HG03575 (cell line): ENCODE measurements at regions not wholly inside any gene's neighbourhood (a gene's known extent, or its start where the extent isn't known, plus 50 kb on each side); places are given as distances from the start of the nearest gene placed in this dataset.
"Not testable (repeated sequence)": the region's sequence is repeated elsewhere in the genome, so short reads cannot be mapped to it uniquely, and the experiment has no call there.

Source experiments
- ATAC-seq: cut with Tn5 transposase; IDR thresholded peaks from one replicate; pipeline ENCODE4 v1.9.1; 2021; ENCODE audit not compliant: unreplicated experiment, insufficient number of reproducible peaks, low FRiP score; ENCODE audit errors: extremely low read depth

GRCh38 chr3:19825193-19825592 is 108.8 kb downstream of the EFHB start:
- ATAC-seq: no peak

- ATAC-seq: no peak
Measured at GRCh38 chr3:19822805-19823204, 111.2 kb downstream of the EFHB start.

- ATAC-seq: no peak
Measured at GRCh38 chr3:19816631-19817030, 117.4 kb downstream of the EFHB start.

GRCh38 chr3:19815805-19816204 is 118.2 kb downstream of the EFHB start:
- ATAC-seq: no peak

- not testable (repeated sequence) for ATAC-seq
Measured at GRCh38 chr3:19813743-19814142, 120.3 kb downstream of the EFHB start.

DNA sequence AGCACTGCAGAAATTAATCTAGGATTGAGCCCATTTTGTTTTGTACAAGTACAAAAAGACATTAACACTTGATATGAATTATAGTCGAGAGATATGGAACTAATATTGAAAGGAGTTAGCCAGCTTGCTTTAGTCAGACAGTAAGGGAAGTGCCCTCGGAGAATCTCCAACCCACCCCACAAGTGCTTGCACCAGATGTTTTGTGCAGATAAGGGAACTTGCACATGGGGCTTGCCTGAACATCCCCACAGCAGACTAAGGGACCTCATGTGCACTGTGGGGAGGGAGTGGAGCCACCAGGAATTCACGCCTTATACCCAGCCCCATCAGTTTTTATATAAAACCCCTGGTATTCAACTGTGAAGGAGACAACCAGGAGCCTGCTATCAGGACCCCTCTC is 122.3 kb downstream of the EFHB start:
- no peak for ATAC-seq

DNA sequence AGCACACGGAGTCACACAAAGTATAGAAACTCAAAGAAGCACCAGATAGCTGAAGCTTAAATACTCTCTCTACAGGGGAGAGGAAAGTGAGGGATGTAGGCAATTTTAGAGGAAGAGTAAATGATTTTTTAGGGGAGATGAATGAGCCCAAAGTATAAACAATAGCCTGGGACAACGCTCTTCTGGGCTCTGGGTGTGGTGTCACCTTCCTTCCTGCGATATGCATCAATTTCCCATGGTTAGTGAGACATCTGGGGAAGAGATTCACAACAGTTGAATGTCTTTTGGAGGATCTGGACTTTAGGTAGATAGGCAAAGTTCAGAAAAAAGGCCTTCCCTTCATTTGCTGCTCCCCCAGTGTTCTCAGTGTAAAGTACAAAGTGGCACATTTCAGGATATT is 125.2 kb downstream of the EFHB start:
- no peak for ATAC-seq

- ATAC-seq: no peak
Measured at GRCh38 chr3:19799887-19800286, 134.1 kb downstream of the EFHB start.

GRCh38 chr3:19799115-19799514 is 134.9 kb downstream of the EFHB start:
- ATAC-seq: no peak

- no peak for ATAC-seq
Measured at GRCh38 chr3:19798324-19798723, 135.7 kb downstream of the EFHB start.

GRCh38 chr3:19792388-19792787 is 141.6 kb downstream of the EFHB start:
- no peak for ATAC-seq

DNA sequence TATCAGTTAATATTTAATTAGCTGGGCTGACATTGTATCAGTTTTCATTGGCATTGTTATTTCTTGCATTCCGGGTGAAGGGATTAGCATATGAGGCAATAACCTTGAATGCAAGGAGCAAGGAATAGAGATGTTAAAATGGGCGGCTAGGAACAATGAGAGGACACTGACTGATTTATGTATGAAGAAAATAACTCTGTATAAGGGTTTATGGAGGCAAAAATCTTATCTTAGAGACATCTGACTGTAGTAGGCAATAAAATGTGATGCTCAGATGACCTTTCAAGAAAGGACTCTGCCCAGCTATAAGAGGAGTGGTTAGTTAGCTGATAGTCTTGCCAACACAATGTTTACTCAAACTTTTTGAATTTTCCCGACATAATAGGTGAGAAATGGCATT is 158.3 kb downstream of the EFHB start:
- ATAC-seq: no peak

DNA sequence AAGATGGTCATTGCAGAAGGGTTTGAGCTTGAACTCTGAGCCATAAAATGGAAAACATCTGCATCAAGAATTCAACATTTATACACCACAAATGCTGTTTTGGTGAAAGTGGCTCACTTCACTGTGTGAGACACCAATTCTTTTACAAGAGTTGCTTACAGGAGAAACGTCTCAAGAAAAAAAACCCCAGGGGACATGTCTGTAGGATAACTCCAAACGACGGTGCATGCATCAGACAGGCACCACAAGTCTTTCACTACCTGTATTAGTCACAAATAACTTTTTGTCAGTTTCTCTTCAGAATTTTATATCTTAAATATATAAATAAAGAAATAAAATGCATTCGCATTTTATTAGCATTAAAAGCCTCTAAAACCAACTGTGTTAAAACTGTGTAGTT is 164.3 kb downstream of the EFHB start:
- ATAC-seq: no peak

GRCh38 chr3:19765954-19766353 is 168.1 kb downstream of the EFHB start:
- ATAC-seq: no peak

GRCh38 chr3:19757773-19758172 is 176.2 kb downstream of the EFHB start:
- ATAC-seq: no peak

DNA sequence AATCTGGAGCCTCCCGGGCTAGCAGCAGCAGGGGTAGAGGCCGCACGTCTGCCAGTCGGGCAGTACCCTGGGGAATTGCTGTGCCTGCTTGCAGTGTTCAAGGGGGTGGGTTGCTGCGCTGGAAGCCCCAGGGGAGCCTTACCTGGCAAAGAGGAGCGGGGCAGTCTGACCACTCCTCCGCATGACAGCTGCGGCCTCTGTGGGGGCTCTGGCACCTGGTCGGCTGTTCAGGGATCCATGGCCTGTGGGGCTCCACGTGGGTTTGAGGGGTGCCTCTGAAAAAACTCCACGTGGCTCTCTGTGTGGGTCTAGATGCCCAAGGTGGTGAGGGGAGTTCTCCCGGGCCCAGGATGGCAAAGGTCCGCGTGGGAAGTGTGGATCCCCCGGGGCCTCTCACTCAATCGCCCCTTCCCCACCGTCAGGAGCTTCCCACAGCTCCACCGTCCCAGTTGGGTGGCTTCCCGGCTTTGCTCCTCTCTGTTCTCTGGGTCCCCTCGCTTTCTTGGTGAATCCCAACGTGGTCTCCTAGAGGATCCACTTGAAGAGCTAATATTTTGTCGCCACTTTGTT is 184.5 kb downstream of the EFHB start:
- ATAC-seq: no peak

GRCh38 chr3:19748782-19749447 is 185.1 kb downstream of the EFHB start:
- no peak for ATAC-seq

DNA sequence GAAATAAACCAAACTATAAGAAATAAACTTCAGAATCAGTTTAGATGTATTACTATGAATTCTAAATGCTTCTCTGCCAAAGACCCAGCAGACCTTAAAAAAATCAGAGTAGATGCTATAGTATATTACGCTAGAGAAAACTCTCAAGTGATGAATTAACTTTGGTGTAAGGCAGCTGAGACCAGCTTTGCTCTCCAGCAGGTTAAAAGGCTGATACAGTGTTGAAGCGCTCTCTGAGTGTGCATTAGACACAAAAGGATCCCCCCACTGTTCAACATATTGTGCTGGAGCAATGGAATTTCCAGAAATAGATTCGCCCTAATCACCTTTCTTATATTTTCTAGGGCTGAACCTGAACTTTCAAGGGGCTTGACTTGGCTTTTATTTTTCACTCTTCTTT is 190.0 kb downstream of the EFHB start:
- ATAC-seq: no peak

GRCh38 chr3:19742935-19743334 is 191.1 kb downstream of the EFHB start:
- no peak for ATAC-seq

DNA sequence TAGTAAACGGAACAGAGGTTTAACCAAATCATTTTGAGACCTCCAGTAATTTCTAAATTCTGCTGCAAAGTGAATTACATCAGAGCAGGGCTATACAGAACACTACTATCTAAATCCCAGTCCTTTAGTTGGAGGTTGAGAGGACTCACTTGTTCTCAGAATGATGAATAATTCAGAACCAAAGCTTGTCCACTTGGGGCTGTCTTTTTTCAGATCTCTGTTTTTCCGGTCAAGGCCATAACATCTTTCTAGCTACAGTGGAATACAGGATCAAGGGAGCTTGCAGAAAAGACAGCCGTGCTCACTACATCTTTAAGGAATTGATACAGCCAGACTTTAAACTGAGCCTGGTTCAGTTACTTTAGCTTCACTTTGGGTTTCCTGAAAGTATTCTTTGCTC is 194.5 kb downstream of the EFHB start:
- ATAC-seq: no peak

GRCh38 chr3:19738846-19739245 is 195.2 kb downstream of the EFHB start:
- ATAC-seq: no peak
